ENCODE measurements at regions not wholly inside any gene's neighbourhood (a gene's known extent, or its start where the extent isn't known, plus 50 kb on each side); places are given as distances from the start of the nearest gene placed in this dataset.

DNA sequence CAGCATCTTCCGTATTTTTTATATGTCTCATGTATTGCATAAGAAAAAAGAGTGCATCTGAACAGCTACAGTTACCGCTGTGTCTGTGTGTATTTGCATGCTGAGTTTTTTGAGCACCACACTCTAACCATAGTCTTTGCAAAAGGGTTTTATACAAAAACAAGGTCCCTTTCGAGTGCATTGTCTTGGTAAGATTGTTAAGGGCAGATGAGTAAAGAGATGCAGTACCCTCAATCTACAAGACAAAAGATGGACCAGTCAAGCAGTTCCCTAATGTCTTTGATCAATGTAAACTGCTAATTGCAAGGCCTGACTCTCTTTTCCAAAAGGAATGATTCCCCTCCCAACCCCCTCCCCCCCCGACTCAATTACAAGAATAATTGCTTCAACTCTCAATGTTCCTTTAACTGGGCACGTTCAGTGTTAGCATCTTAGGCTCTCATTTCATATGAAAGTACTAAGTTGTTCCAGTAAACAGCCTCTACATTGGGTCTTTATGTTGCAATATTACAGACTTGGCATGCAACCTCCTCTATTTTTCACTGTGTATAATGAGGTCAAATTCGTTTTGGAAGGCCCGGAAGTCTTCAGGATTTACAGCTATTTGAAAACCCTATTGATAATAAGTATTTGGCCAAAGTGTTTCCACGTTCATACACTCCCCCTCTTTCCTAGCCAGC is 471.4 kb upstream of the RBFOX1 start:
- TF ChIP-seq, protein P1, sequence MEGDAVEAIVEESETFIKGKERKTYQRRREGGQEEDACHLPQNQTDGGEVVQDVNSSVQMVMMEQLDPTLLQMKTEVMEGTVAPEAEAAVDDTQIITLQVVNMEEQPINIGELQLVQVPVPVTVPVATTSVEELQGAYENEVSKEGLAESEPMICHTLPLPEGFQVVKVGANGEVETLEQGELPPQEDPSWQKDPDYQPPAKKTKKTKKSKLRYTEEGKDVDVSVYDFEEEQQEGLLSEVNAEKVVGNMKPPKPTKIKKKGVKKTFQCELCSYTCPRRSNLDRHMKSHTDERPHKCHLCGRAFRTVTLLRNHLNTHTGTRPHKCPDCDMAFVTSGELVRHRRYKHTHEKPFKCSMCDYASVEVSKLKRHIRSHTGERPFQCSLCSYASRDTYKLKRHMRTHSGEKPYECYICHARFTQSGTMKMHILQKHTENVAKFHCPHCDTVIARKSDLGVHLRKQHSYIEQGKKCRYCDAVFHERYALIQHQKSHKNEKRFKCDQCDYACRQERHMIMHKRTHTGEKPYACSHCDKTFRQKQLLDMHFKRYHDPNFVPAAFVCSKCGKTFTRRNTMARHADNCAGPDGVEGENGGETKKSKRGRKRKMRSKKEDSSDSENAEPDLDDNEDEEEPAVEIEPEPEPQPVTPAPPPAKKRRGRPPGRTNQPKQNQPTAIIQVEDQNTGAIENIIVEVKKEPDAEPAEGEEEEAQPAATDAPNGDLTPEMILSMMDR (conservative IDR thresholded peaks at IDR 0.05; ENCODE audit: low read length) = no peak
- no peak for TF ChIP-seq EZH2phosphoT487 (IDR thresholded peaks at IDR 0.05; ENCODE audit: borderline replicate concordance, low read depth, low read length)
